ENCODE measurements at regions not wholly inside any gene's neighbourhood (a gene's known extent, or its start where the extent isn't known, plus 50 kb on each side); places are given as distances from the start of the nearest gene placed in this dataset.

DNA sequence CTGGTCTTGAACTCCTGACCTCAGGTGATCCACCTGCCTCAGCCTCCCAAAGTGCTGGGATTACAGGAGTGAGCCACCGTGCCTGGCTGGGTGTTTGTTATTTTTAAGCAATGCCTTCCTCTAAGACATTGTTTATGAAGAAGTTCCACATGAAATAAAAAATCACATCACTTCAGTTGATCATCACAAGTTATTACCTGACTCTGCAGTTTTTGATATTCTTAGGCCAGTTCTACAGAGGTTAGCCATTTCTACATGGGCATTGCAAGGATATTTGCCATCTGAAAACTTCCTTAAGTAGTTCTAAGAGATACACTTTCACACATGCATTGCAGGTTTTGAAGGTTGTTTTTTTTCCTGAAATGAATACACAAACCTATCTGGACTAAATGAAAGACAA is 82.1 kb downstream of the PYDC2 start:
- H3K9ac ChIP-seq = no peak overlapping the region
- H3K27ac ChIP-seq = no peak overlapping the region
- no peaks in the 10 kb centered on the region for H3K27me3 Mint-ChIP-seq (ENCODE audit: insufficient read depth, low read depth)
- DNase-seq (ENCODE audit: low spot score) = no peak
- H3K4me3 Mint-ChIP-seq = no peak overlapping the region
- no peaks in the 10 kb centered on the region for H3F3A ChIP-seq (ENCODE audit: low read depth)
- peaks cover 15% of the 10 kb centered on the region for H3K9me3 Mint-ChIP-seq
- no peaks in the 10 kb centered on the region for H3K4me1 ChIP-seq
- no peak for TF ChIP-seq EZH2 (IDR thresholded peaks at IDR 0.05)
- TF ChIP-seq CTCF (IDR thresholded peaks at IDR 0.05) = no peak
- no peak for TF ChIP-seq EZH2phosphoT487 (IDR thresholded peaks at IDR 0.05)
- H3K27ac Mint-ChIP-seq = no peak overlapping the region
- H4K20me1 ChIP-seq (ENCODE audit: low read depth) = no peaks in the 10 kb centered on the region
- no peaks in the 10 kb centered on the region for H3K4me1 Mint-ChIP-seq
- no peak overlapping the region for H3K4me2 ChIP-seq
- H3K36me3 Mint-ChIP-seq = peaks cover 2% of the 10 kb centered on the region
- H3K4me3 ChIP-seq = no peak overlapping the region
- peaks cover 4% of the 10 kb centered on the region for H3K9me3 ChIP-seq (ENCODE audit: low read depth)
- H2AFZ ChIP-seq (replicated peaks) = no peak overlapping the region
- H3K27me3 ChIP-seq = no peaks in the 10 kb centered on the region
- no peaks in the 10 kb centered on the region for H3K79me2 ChIP-seq (ENCODE audit: low read depth)
- no peaks in the 10 kb centered on the region for H3K36me3 ChIP-seq

GRCh38 chr3:191543897-191544296 is 82.9 kb downstream of the PYDC2 start:
- H3K36me3 Mint-ChIP-seq = peaks cover 2% of the 10 kb centered on the region
- no peaks in the 10 kb centered on the region for H3K79me2 ChIP-seq (ENCODE audit: low read depth)
- peaks cover 4% of the 10 kb centered on the region for H3K9me3 ChIP-seq (ENCODE audit: low read depth)
- H3K9ac ChIP-seq = no peak overlapping the region
- H3K27me3 ChIP-seq = no peaks in the 10 kb centered on the region
- no peak overlapping the region for H2AFZ ChIP-seq (replicated peaks)
- no peak overlapping the region for H3K27ac Mint-ChIP-seq
- no peaks in the 10 kb centered on the region for H3K36me3 ChIP-seq
- H4K20me1 ChIP-seq (ENCODE audit: low read depth) = no peaks in the 10 kb centered on the region
- no peak overlapping the region for H3K4me3 ChIP-seq
- H3K4me1 ChIP-seq = no peaks in the 10 kb centered on the region
- H3K4me3 Mint-ChIP-seq = no peak overlapping the region
- H3F3A ChIP-seq (ENCODE audit: low read depth) = no peaks in the 10 kb centered on the region
- no peaks in the 10 kb centered on the region for H3K4me1 Mint-ChIP-seq
- DNase-seq (ENCODE audit: low spot score) = no peak
- H3K27me3 Mint-ChIP-seq (ENCODE audit: insufficient read depth, low read depth) = no peaks in the 10 kb centered on the region
- TF ChIP-seq EZH2phosphoT487 (IDR thresholded peaks at IDR 0.05) = no peak
- no peak for TF ChIP-seq EZH2 (IDR thresholded peaks at IDR 0.05)
- no peak for TF ChIP-seq CTCF (IDR thresholded peaks at IDR 0.05)
- H3K9me3 Mint-ChIP-seq = peaks cover 20% of the 10 kb centered on the region
- H3K27ac ChIP-seq = no peak overlapping the region
- no peak overlapping the region for H3K4me2 ChIP-seq

- Mint-ChIP-seq H3K27me3 (ENCODE audit: insufficient read depth, low read depth) (no peaks in the 10 kb centered on the region), H3K36me3 (peaks cover 2% of the 10 kb centered on the region), H3K27ac (no peak overlapping the region), H3K4me3 (no peak overlapping the region), H3K4me1 (no peaks in the 10 kb centered on the region), H3K9me3 (peaks cover 32% of the 10 kb centered on the region)
- Histone ChIP-seq H2AFZ (replicated peaks) (no peak overlapping the region), H3K27me3 (no peaks in the 10 kb centered on the region), H3F3A (ENCODE audit: low read depth) (no peaks in the 10 kb centered on the region), H3K9ac (no peak overlapping the region), H3K79me2 (ENCODE audit: low read depth) (no peaks in the 10 kb centered on the region), H3K27ac (no peak overlapping the region), H3K4me3 (no peak overlapping the region), H3K36me3 (no peaks in the 10 kb centered on the region), H3K4me2 (no peak overlapping the region), H3K9me3 (ENCODE audit: low read depth) (no peaks in the 10 kb centered on the region), H4K20me1 (ENCODE audit: low read depth) (no peaks in the 10 kb centered on the region), H3K4me1 (no peaks in the 10 kb centered on the region)
- TF ChIP-seq CTCF (IDR thresholded peaks at IDR 0.05) (no peak), EZH2 (IDR thresholded peaks at IDR 0.05) (no peak), EZH2phosphoT487 (IDR thresholded peaks at IDR 0.05) (no peak)
- no peak for DNase-seq (ENCODE audit: low spot score)
Observed at GRCh38 chr3:191549357-191549756, 88.4 kb downstream of the PYDC2 start.

All from neural progenitor cell (in vitro differentiated cells).